Endothelial cell of umbilical vein (primary cell): ENCODE measurements at regions not wholly inside any gene's neighbourhood (a gene's known extent, or its start where the extent isn't known, plus 50 kb on each side); places are given as distances from the start of the nearest gene placed in this dataset.

Experiments used
- BruUV-seq: library from RNA; stranded (reverse); fragments of 400-500 nt; replicated peaks from 2 replicates; lab custom pipeline; 2021; lab: Mats Ljungman, UMichigan
- CTCF ChIA-PET: fragments of 300-600, 350-600 bp; sonication (Branson Sonifier 250); formaldehyde crosslinking; loops from one replicate; lab custom pipeline; 2021; ENCODE audit warnings: antibody characterized with exemption, inconsistent platforms; lab: Charles Lee
- POLR2A ChIA-PET: fragments of 300-600, 350-600 bp; sonication (Branson Sonifier 250); formaldehyde crosslinking; loops from one replicate; lab custom pipeline; 2021; ENCODE audit warnings: antibody characterized with exemption, inconsistent platforms; lab: Charles Lee
- DNase-seq: peaks from one replicate; pipeline ENCODE4 v3.0.0-alpha.2; 2011; ENCODE audit warnings: low read depth, low spot score
- FAIRE-seq: peaks from 2 replicates; lab custom pipeline; 2011; peaks lifted over from hg19 to GRCh38; lab: Jason Lieb, UNC
- H2AFZ ChIP-seq: 2 replicates; pipeline ENCODE4 v1.6.0; 2012; ENCODE audit warnings: low read depth, low read length, control low read depth, inconsistent platforms
- H3K27ac ChIP-seq: 2 replicates; pipeline ENCODE4 v1.5.1; 2011; ENCODE audit warnings: low read depth, mild to moderate bottlenecking, control low read depth, low read length, moderate library complexity; ENCODE audit not compliant: insufficient read depth
- H3K27me3 ChIP-seq, 2 experiments: 2 replicates each; pipeline versions ENCODE4 v1.6.0 to v1.6.1; 2011; ENCODE audit warnings: low read length in 2 of 2, mixed read lengths in 1 of 2; ENCODE audit not compliant: control insufficient read depth in 2 of 2, insufficient read depth in 2 of 2
- H3K36me3 ChIP-seq, 2 experiments: 2 replicates in 1 of 2; 3 replicates in 1 of 2; pipeline ENCODE4 v1.5.1; 2011; ENCODE audit warnings: low read length in 2 of 2, mild to moderate bottlenecking in 1 of 2, moderate library complexity in 1 of 2; ENCODE audit not compliant: control insufficient read depth in 2 of 2, insufficient read depth in 2 of 2; ENCODE audit errors: extremely low read depth in 1 of 2
- H3K4me1 ChIP-seq: 3 replicates; pipeline ENCODE4 v1.5.1; 2011; ENCODE audit warnings: mild to moderate bottlenecking, low read length; ENCODE audit not compliant: control insufficient read depth, insufficient read depth; ENCODE audit errors: extremely low read depth
- H3K4me2 ChIP-seq: 2 replicates; pipeline ENCODE4 v1.6.1; 2011; ENCODE audit warnings: low read length, control low read depth, mixed read lengths; ENCODE audit not compliant: insufficient read depth
- H3K4me3 ChIP-seq, 3 experiments: fragments of 200-600 bp in 1 of 3; sonication (generic), shearing (Covaris generic) in 1 of 3; replicated peaks in 1 of 3; 2 replicates each; pipeline ENCODE4 v1.5.1; 2011 to 2016; ENCODE audit warnings: control low read depth in 3 of 3, low read length in 3 of 3, mild to moderate bottlenecking in 2 of 3, inconsistent platforms in 1 of 3, low read depth in 1 of 3, moderate library complexity in 1 of 3; ENCODE audit not compliant: insufficient read depth in 1 of 3
- H3K79me2 ChIP-seq: 2 replicates; pipeline ENCODE4 v1.6.0; 2012; ENCODE audit warnings: low read length, inconsistent platforms; ENCODE audit not compliant: control insufficient read depth, insufficient read depth
- H3K9ac ChIP-seq: replicated peaks from 2 replicates; pipeline ENCODE3; 2011; ENCODE audit warnings: low read length, control low read depth; ENCODE audit not compliant: insufficient read depth; ENCODE audit errors: extremely low read depth
- H3K9me1 ChIP-seq: replicated peaks from 3 replicates; pipeline ENCODE4 v1.6.0; 2011; ENCODE audit warnings: mild to moderate bottlenecking, low read length; ENCODE audit not compliant: control insufficient read depth, insufficient read depth; ENCODE audit errors: extremely low read depth
- H3K9me3 ChIP-seq: replicated peaks from 2 replicates; pipeline ENCODE4 v1.5.1; 2012; ENCODE audit warnings: low read length, inconsistent platforms; ENCODE audit not compliant: control insufficient read depth, insufficient read depth
- H4K20me1 ChIP-seq: replicated peaks from 2 replicates; pipeline ENCODE3; 2011; ENCODE audit warnings: mild to moderate bottlenecking, low read length; ENCODE audit not compliant: control insufficient read depth, insufficient read depth; ENCODE audit errors: extremely low read depth
- EZH2 ChIP-seq: IDR thresholded peaks from 2 replicates; pipeline ENCODE4 v1.6.1; 2012; ENCODE audit warnings: borderline replicate concordance, low read depth, mild to moderate bottlenecking, moderate library complexity, low read length, inconsistent platforms; ENCODE audit not compliant: severe bottlenecking
- FOS ChIP-seq: IDR thresholded peaks from 2 replicates; pipeline ENCODE4 v1.6.1; 2011; ENCODE audit warnings: mild to moderate bottlenecking, low read length, moderate library complexity, borderline replicate concordance; ENCODE audit not compliant: insufficient read depth
- GATA2 ChIP-seq: IDR thresholded peaks from 2 replicates; pipeline ENCODE4 v1.7.0; 2011; ENCODE audit warnings: low read depth, mild to moderate bottlenecking, moderate library complexity, mixed read lengths, low read length; ENCODE audit not compliant: insufficient read length, insufficient read depth
- JUN ChIP-seq: IDR thresholded peaks from 2 replicates; pipeline ENCODE4 v1.6.1; 2011; ENCODE audit warnings: borderline replicate concordance, low read depth; ENCODE audit not compliant: insufficient read length, insufficient read depth
- MYC ChIP-seq: IDR thresholded peaks from one replicate; pipeline ENCODE4 v1.6.1; 2011; ENCODE audit warnings: mild to moderate bottlenecking, low read depth, low read length
- POLR2A ChIP-seq: IDR thresholded peaks from 2 replicates; pipeline ENCODE4 v1.6.1; 2012; ENCODE audit warnings: low read depth, mild to moderate bottlenecking, control low read depth, low read length
- POLR2AphosphoS5 ChIP-seq: IDR thresholded peaks from 2 replicates; pipeline ENCODE4 v1.6.1; 2012; ENCODE audit warnings: low read depth, mild to moderate bottlenecking, control low read depth, low read length, moderate library complexity; ENCODE audit not compliant: insufficient read depth
- dilution Hi-C: fragments of 300-500 bp; cut with MboI; formaldehyde crosslinking; loops from one replicate; pipeline ENCODE4 v1.15.0; 2019; ENCODE audit warnings: low sequenced_read_pairs; ENCODE audit not compliant: extremely low pct_ligation_motif_present
- intact Hi-C: fragments of 100-400 bp; cut with micrococcal nuclease; formaldehyde crosslinking; loops from one replicate; pipeline ENCODE4 v1.10.0; 2022
- TF ChIP-seq, protein P1 (sequence below), 2 donors: IDR thresholded peaks; 1 replicate in 1 of 2; 2 replicates in 1 of 2; pipeline ENCODE4 v1.5.1; 2011; ENCODE audit warnings: low read length in 2 of 2, mild to moderate bottlenecking in 2 of 2, moderate library complexity in 2 of 2, control low read depth in 1 of 2, inconsistent platforms in 1 of 2, low read depth in 1 of 2; ENCODE audit not compliant: insufficient read depth in 1 of 2; ENCODE audit errors: extremely low read depth in 1 of 2
- TF ChIP-seq, protein P2 (sequence below): IDR thresholded peaks from 2 replicates; pipeline ENCODE4 v1.6.1; 2011; ENCODE audit not compliant: insufficient read depth, insufficient read length

DNA sequence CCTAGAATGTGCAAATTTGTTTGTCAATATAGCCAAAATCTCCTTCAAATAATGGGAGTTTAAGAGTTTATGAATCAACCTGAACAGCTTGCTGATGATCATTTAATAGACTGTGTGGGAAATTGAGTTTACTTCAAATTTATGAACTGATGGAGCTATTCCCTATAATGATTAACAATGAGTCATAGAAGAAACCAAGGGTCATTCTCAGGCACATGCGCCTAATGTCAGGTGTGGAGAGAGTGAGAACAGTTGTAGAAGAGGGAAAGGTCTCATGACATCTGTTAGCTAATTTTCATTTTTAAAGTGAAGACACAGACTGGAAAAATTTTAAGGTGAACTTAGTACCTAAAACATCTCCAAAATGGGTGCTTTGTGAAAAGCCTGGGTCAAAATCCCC, 191.8 kb downstream of the BMP4 start:
- no peaks in the 10 kb centered on the region for H3K79me2 ChIP-seq
- dilution Hi-C loops (no loop called here), intact Hi-C loops (no loop called here)
- H4K20me1 ChIP-seq: no peaks in the 10 kb centered on the region
- CTCF ChIA-PET: interaction anchor here (1.3 kb wide), 1 partner anchor 15 kb away, joined by 4 read pairs; no protein-coding TSS in a partner anchor
- FAIRE-seq (no peak), DNase-seq (no peak)
- H3K27me3 ChIP-seq: no peaks in the 10 kb centered on the region
- H3K9ac ChIP-seq: no peak overlapping the region
- no TSS peak for BruUV-seq
- H3K4me3 ChIP-seq: no peak overlapping the region
- TF ChIP-seq JUN: no peak
- TF ChIP-seq MYC: no peak
- TF ChIP-seq, protein P1, sequence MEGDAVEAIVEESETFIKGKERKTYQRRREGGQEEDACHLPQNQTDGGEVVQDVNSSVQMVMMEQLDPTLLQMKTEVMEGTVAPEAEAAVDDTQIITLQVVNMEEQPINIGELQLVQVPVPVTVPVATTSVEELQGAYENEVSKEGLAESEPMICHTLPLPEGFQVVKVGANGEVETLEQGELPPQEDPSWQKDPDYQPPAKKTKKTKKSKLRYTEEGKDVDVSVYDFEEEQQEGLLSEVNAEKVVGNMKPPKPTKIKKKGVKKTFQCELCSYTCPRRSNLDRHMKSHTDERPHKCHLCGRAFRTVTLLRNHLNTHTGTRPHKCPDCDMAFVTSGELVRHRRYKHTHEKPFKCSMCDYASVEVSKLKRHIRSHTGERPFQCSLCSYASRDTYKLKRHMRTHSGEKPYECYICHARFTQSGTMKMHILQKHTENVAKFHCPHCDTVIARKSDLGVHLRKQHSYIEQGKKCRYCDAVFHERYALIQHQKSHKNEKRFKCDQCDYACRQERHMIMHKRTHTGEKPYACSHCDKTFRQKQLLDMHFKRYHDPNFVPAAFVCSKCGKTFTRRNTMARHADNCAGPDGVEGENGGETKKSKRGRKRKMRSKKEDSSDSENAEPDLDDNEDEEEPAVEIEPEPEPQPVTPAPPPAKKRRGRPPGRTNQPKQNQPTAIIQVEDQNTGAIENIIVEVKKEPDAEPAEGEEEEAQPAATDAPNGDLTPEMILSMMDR (IDR thresholded peaks at IDR 0.05; ENCODE audit: extremely low read depth in 1 of 2, insufficient read depth in 1 of 2, low read depth in 1 of 2, low read length in 2 of 2): no peak
- no peak for TF ChIP-seq POLR2A
- TF ChIP-seq, protein P2, sequence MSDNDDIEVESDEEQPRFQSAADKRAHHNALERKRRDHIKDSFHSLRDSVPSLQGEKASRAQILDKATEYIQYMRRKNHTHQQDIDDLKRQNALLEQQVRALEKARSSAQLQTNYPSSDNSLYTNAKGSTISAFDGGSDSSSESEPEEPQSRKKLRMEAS: no peak
- no peak for TF ChIP-seq POLR2AphosphoS5
- no peak for TF ChIP-seq GATA2
- no peak for TF ChIP-seq EZH2
- TF ChIP-seq FOS: no peak
- no peaks in the 10 kb centered on the region for H3K9me3 ChIP-seq
- H3K27ac ChIP-seq: no peak overlapping the region
- no peak overlapping the region for H3K4me2 ChIP-seq
- H3K4me1 ChIP-seq: no peaks in the 10 kb centered on the region
- no peak overlapping the region for H2AFZ ChIP-seq
- POLR2A ChIA-PET: no interaction called here
- H3K9me1 ChIP-seq: no peaks in the 10 kb centered on the region
- H3K36me3 ChIP-seq: no peaks in the 10 kb centered on the region
